Breast epithelium (tissue), 4 donors: ENCODE measurements at regions not wholly inside any gene's neighbourhood (a gene's known extent, or its start where the extent isn't known, plus 50 kb on each side); places are given as distances from the start of the nearest gene placed in this dataset.

Experiments
- DNase-seq, 2 donors: peaks; one replicate each; pipeline ENCODE4 v3.0.0-alpha.2; 2019; ENCODE audit warnings: low spot score in 2 of 2
- H3K27ac ChIP-seq, 2 donors: fragments of 200-600 bp; sonication (generic) in 1 of 2; one replicate each; pipeline ENCODE4 v1.5.1; 2016 to 2019; ENCODE audit warnings: mild to moderate bottlenecking in 1 of 2
- H3K27me3 ChIP-seq, 2 donors: fragments of 200-600 bp; sonication (generic) in 1 of 2; one replicate each; pipeline versions ENCODE4 v1.5.1 to v1.6.0; 2017 to 2019; ENCODE audit warnings: control low read depth in 1 of 2, mild to moderate bottlenecking in 1 of 2
- H3K36me3 ChIP-seq: fragments of 200-600 bp; one replicate; pipeline ENCODE4 v1.5.1; 2019
- H3K4me1 ChIP-seq, 2 donors: fragments of 200-600 bp; sonication (generic); one replicate each; pipeline ENCODE4 v1.5.1; 2016 to 2019; ENCODE audit warnings: control low read depth in 1 of 2
- H3K4me3 ChIP-seq, 3 donors: fragments of 200-600 bp; sonication (generic); 1 replicate in 2 of 3; 2 replicates in 1 of 3; pipeline ENCODE4 v1.5.1; 2016 to 2019; ENCODE audit warnings: mild to moderate bottlenecking in 3 of 3, moderate library complexity in 2 of 3
- H3K9me3 ChIP-seq, 2 donors: fragments of 200-600 bp; sonication (generic) in 1 of 2; one replicate each; pipeline ENCODE4 v1.5.1; 2016 to 2019; ENCODE audit warnings: control low read depth in 1 of 2
- CTCF ChIP-seq, 3 donors: fragments of 450-650 bp; IDR thresholded peaks; one replicate each; pipeline ENCODE4 v1.5.1; 2016 to 2017; ENCODE audit warnings: antibody characterized with exemption in 3 of 3, mild to moderate bottlenecking in 3 of 3, moderate library complexity in 3 of 3
- POLR2A ChIP-seq: fragments of 450-650 bp; IDR thresholded peaks from one replicate; pipeline ENCODE4 v1.6.1; 2016; ENCODE audit warnings: antibody characterized with exemption, mild to moderate bottlenecking, moderate library complexity
- POLR2AphosphoS5 ChIP-seq, 3 donors: sonication (generic); formaldehyde crosslinking; IDR thresholded peaks; one replicate each; pipeline ENCODE4 v1.6.1; 2017; ENCODE audit warnings: antibody characterized with exemption in 3 of 3
- intact Hi-C: fragments of 100-400 bp; cut with DNase I; formaldehyde crosslinking; loops from one replicate; pipeline ENCODE4 v1.15.1; 2023; ENCODE audit warnings: low total_unique reads

GRCh38 chr5:110894805-110895204 lies 156.0 kb downstream of the SLC25A46 start:
- no peak overlapping the region for H3K27ac ChIP-seq
- H3K36me3 ChIP-seq: no peaks in the 10 kb centered on the region
- TF ChIP-seq CTCF (IDR thresholded peaks at IDR 0.05) (no peak), POLR2AphosphoS5 (IDR thresholded peaks at IDR 0.05) (no peak), POLR2A (no peak)
- H3K4me1 ChIP-seq: no peaks in the 10 kb centered on the region
- no peak for DNase-seq
- H3K9me3 ChIP-seq: peaks cover 0 to 6% of the 10 kb centered on the region in 2 donors
- H3K27me3 ChIP-seq: no peaks in the 10 kb centered on the region
- intact Hi-C loops: no loop called here
- H3K4me3 ChIP-seq: no peak overlapping the region

DNA sequence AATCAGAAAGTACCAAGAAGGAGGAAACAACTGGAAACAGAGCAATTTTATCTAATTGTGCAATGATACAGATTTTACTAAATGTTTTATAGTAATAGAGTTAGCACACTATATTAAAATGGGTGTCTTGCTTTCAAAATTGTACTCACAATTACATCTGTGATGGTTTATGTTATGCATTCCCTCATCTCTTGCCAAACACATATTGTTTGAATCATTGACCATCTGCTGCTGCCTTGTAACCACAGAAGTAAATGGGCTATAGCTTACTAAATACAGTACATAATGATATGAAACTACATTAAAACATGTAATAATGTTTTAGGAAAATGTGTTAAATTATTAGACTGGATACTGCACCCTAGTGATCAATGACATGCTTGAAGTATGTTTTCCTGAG lies 158.1 kb downstream of the SLC25A46 start:
- no peak for DNase-seq
- no peak for TF ChIP-seq POLR2AphosphoS5 (IDR thresholded peaks at IDR 0.05)
- no peak for TF ChIP-seq POLR2A
- TF ChIP-seq CTCF (IDR thresholded peaks at IDR 0.05): no peak
- H3K36me3 ChIP-seq: no peaks in the 10 kb centered on the region
- no peaks in the 10 kb centered on the region for H3K9me3 ChIP-seq
- no peak overlapping the region for H3K27ac ChIP-seq
- H3K4me3 ChIP-seq: no peak overlapping the region
- intact Hi-C loops: no loop called here
- H3K4me1 ChIP-seq: no peaks in the 10 kb centered on the region
- H3K27me3 ChIP-seq: no peaks in the 10 kb centered on the region

DNA sequence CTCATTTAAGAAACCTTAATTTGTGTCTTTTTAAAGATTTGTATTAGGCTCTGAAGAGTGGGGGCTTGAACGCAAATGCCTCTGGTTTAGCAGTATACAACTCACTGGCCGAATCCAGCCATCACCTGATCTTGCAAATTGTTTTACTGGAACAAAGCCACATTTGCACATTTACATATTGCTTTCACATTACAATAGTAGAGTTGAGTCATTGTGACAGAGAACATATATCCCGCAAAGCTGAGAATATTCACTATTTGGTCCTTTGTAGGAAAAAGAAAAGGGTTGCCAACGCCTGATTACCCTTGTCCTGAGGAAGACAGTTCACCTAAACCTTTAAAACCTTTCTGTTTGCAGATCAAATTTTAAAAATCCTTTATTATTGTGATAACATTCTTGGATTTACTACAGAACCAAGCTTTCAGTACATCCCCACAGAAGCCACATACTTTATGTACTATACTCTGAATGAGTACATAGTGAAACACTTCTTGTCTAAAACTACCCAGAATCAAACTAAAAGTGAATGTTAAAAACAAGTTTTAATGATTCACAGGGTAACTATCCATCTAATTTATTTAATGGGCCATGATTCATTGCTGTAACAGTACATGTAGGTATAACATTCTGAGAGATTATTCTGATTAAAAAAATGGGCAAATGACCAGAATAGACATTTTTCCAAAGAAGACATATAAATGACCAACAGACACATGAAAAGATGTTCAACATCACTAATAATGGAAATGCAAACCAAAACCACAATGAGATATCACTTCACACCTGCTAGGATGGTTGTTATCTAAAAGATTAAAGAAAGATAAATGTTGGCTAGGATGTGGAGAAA lies 161.0 kb downstream of the SLC25A46 start:
- no peaks in the 10 kb centered on the region for H3K27me3 ChIP-seq
- TF ChIP-seq POLR2AphosphoS5 (IDR thresholded peaks at IDR 0.05) (no peak), CTCF (IDR thresholded peaks at IDR 0.05) (no peak), POLR2A (no peak)
- H3K27ac ChIP-seq: no peak overlapping the region
- intact Hi-C loops: no loop called here
- no peak for DNase-seq
- no peaks in the 10 kb centered on the region for H3K4me1 ChIP-seq
- H3K36me3 ChIP-seq: no peaks in the 10 kb centered on the region
- H3K4me3 ChIP-seq: no peak overlapping the region
- no peaks in the 10 kb centered on the region for H3K9me3 ChIP-seq

GRCh38 chr5:110900829-110901228 lies 162.0 kb downstream of the SLC25A46 start:
- no peak overlapping the region for H3K4me3 ChIP-seq
- DNase-seq: no peak
- H3K27me3 ChIP-seq: no peaks in the 10 kb centered on the region
- intact Hi-C loops: no loop called here
- no peaks in the 10 kb centered on the region for H3K4me1 ChIP-seq
- TF ChIP-seq CTCF (IDR thresholded peaks at IDR 0.05): no peak
- no peak for TF ChIP-seq POLR2A
- TF ChIP-seq POLR2AphosphoS5 (IDR thresholded peaks at IDR 0.05): no peak
- H3K9me3 ChIP-seq: no peaks in the 10 kb centered on the region
- H3K27ac ChIP-seq: no peak overlapping the region
- no peaks in the 10 kb centered on the region for H3K36me3 ChIP-seq

DNA sequence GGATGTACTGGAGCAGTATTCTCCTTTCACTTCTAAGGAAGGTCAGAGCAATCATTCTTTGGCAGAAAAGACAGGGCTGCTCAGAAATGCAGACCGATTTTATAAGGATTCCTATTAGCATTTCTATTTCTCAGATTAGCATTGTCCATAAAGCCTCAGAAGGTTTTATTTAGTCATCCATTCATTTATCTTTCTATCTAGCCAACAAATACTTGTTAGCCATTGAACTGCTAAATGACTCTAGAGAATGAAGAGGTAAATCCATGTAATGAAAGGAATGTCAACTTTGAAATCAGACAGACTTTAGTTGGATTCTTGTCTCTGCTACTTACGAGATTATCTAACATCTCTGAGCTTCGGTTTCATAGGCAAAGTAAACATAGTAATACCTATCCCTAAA lies 165.2 kb downstream of the SLC25A46 start:
- Histone ChIP-seq H3K36me3 (no peaks in the 10 kb centered on the region), H3K4me3 (no peak overlapping the region), H3K4me1 (no peaks in the 10 kb centered on the region), H3K27me3 (no peaks in the 10 kb centered on the region), H3K9me3 (peaks cover 0 to 3% of the 10 kb centered on the region in 2 donors), H3K27ac (no peak overlapping the region)
- no peak for TF ChIP-seq POLR2AphosphoS5 (IDR thresholded peaks at IDR 0.05)
- no peak for TF ChIP-seq CTCF (IDR thresholded peaks at IDR 0.05)
- TF ChIP-seq POLR2A: no peak
- DNase-seq: no peak
- intact Hi-C loops: no loop called here
